Activated CD4-positive, CD25-positive, alpha-beta regulatory T cell treated with anti-CD3 and anti-CD28 coated beads, Interleukin-2, amount 50 U/mL, for 24 hours (primary cell): ENCODE measurements at regions not wholly inside any gene's neighbourhood (a gene's known extent, or its start where the extent isn't known, plus 50 kb on each side); places are given as distances from the start of the nearest gene placed in this dataset.

Source experiments
- ATAC-seq, 2 donors: fragments of 150-1000 bp; cut with Tn5 transposase; one replicate each; pipeline ENCODE4 v1.10.0; 2021; ENCODE audit warnings: mild to moderate bottlenecking in 1 of 2, moderate library complexity in 1 of 2

DNA sequence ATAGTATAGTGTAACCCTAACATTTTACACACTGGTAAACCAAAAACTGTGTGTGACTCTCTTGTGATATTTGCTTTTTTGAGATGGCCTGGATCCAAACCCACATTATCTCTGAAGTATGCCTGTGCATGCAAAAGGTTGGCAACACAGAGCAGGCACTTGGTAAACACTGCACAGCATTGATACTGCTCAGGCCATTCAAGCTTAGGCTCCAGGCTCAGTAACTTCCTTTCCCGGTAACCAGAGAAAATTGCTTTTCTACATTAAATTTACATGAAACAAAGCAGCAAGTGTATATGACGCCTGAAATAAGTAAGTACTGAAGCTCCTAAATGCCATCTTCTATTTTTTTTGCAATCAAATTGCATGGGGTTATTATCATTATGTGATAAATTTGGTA, 205.7 kb downstream of the EPM2A start:
- no peak for ATAC-seq

- no peak for ATAC-seq
Observed at GRCh38 chr6:145530454-145530853, 204.9 kb downstream of the EPM2A start.

DNA sequence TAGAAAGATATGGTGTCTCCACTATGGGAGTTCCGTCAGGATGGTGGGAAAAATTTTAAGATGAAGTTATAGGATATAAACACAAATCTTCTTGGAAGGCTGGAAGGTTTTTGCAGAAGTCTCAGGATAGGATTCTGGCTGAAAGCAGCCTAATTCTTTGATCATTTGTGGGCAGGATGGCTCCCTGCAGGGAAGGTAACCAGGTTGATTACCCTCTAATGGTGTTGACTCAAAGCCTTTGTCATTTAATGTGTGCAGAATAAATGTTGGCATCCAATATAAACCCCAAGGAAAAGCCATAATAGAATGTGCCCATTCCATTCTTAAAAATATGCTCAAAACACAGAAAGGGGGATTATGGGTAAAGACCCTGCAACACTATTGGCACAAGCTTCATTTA, 204.3 kb downstream of the EPM2A start:
- no peak for ATAC-seq

DNA sequence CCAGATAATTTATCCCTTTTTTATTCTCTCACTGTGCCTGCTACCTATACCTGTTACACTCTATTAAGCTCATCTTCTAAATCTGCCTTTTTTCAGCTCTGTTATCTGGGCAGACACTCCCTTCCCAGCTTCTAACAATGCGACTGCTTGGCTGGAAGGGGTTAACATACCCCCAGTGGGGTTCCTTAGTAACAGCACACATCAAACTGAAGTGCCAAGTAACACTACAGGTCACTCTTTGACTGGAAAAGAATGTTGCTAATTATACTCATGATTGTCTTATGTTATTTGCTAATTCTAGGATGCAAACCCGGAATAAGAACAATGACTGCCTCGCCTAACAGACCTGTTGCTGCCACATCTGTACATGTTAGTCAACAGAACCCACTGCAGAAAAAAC, 203.5 kb downstream of the EPM2A start:
- no peak for ATAC-seq

DNA sequence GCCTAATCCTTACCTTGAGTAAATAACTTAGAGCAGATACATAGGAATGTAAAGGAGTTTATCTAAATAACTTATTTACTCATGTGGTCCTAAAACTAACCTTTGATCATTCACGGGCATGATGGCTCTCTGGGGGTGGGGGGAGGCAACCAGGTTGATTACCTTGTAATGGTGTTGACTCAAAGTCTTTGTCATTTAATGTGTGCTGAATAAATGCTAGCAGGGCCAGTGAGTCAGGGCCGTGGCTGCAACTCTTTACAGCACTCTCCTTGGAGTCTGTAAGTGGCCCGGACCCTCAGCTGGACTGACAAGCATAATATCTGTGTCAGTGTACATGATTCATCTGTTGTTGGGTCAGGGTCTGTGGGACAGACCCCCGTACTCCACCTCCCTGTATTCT, 203.0 kb downstream of the EPM2A start:
- ATAC-seq: no peak

DNA sequence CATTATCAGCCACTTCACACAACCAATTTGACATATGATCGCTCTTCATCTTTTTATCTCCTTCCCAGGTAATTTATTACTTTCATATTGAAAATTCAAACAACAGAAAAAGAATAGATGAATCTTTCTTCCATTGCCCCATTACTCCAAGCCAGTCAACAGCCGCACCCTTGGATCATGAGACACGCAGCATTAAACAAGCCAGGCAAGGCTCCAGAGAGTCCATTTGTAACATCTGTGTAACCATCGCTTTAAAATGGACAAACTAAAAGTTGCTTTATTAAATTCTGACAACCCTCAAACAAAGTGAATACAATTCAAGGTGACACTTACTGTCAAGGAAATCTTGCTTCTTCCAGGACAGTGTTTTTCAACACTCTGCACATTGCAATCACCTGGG, 200.3 kb downstream of the EPM2A start:
- ATAC-seq: no peak

DNA sequence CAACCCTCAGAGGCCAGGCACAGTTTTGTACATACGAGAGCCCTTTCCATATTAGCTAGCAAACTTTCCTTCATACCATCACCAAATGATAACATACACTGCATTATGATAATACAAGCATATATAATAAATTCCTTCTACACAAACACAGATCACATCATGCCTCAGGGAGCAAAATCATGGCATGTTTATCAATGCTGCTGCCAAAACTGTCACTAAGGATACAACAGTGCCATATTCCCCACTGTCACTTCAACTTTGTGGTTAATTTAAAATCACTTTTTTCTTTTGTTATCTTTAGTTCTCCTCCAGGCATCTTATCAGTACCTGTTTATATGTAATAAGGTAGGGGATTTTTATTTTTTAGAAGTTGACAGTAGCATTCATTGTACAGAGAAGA, 196.3 kb downstream of the EPM2A start:
- no peak for ATAC-seq

DNA sequence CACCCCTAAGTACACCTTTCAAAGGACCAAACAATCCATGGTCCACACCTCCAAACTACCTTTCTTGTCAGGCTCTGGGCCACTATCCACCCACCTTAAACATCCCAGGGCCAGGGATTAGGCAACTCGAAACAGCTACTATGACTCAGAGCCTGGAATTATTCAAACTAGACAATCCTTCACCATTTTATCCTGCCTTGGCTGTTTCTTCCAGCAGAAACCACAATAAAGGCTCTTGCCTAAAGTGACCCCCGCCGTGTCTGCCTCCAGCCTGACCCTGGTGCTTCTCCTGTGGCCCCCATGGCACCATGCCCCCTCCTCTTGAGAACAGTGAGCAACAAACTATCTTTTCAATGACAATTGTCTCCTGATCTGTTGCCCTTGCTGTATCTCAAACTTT, 195.5 kb downstream of the EPM2A start:
- ATAC-seq: no peak

DNA sequence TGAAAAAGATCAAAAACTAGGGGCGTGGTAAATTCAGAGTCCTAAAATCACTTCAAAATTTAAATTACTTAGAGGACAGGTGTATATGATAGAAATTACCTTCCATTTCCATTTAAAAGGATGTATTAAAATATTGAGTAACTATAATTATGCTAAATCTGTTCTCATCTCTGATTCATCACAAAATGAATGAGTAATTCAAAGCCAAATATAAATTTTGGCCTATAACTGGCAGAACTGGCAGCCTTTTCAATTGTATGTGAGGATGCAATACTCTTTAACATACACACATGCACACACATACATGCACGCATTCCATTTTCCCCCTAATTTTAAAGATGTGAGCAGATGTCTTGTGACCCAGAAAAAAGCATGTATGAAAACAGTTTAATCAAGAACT, 194.6 kb downstream of the EPM2A start:
- no peak for ATAC-seq

- ATAC-seq: no peak
Observed at GRCh38 chr6:145544041-145544440, 191.3 kb downstream of the EPM2A start.

GRCh38 chr6:145544514-145544913, 190.8 kb downstream of the EPM2A start:
- no peak for ATAC-seq

DNA sequence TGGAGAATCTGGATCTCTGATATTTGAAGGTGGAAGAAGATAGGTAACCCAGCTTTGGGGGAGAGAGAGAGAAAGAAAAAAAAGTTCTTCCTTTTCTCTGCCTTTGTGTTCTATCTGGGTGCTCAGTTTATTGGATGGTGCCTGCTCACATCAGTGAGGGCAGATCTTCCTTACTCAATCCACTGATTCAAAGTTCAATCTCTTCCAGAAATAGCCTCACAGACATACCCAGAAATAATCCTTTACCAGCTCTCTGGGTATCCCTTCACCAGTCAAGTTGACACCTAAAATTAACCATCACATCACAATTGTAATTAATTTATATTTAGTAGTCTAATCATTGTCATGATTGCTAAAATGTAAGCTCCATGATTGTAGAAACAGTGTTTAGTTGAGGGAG, 189.1 kb downstream of the EPM2A start:
- ATAC-seq: no peak

- no peak for ATAC-seq
Observed at GRCh38 chr6:145547594-145548335, 187.6 kb downstream of the EPM2A start.

- no peak for ATAC-seq
Observed at GRCh38 chr6:145548933-145549648, 186.2 kb downstream of the EPM2A start.

DNA sequence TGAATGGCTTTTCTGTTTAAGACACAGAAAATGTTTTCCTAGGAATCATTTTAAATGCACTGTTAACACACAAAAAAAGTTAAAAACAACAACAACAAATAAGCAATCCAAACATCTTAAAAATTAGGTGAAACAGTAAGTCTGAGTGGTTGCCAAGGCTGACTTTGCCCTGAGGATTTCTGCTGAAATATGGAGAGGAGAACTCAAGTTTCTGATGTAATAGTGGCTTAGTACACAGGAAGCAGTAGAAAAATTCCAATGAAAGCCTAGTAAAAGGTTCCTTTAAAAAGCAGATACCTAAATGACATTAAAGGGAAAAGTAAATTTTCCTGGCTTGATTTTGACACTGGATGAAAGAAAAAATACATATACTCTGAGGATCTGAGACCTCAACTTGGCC, 184.2 kb downstream of the EPM2A start:
- ATAC-seq: no peak

GRCh38 chr6:145555084-145555483, 180.2 kb downstream of the EPM2A start:
- ATAC-seq: no peak

GRCh38 chr6:145557474-145557873, 177.8 kb downstream of the EPM2A start:
- ATAC-seq: no peak

GRCh38 chr6:145559836-145560235, 175.5 kb downstream of the EPM2A start:
- no peak for ATAC-seq

- no peak for ATAC-seq
Observed at GRCh38 chr6:145561095-145562072, 173.9 kb downstream of the EPM2A start.

DNA sequence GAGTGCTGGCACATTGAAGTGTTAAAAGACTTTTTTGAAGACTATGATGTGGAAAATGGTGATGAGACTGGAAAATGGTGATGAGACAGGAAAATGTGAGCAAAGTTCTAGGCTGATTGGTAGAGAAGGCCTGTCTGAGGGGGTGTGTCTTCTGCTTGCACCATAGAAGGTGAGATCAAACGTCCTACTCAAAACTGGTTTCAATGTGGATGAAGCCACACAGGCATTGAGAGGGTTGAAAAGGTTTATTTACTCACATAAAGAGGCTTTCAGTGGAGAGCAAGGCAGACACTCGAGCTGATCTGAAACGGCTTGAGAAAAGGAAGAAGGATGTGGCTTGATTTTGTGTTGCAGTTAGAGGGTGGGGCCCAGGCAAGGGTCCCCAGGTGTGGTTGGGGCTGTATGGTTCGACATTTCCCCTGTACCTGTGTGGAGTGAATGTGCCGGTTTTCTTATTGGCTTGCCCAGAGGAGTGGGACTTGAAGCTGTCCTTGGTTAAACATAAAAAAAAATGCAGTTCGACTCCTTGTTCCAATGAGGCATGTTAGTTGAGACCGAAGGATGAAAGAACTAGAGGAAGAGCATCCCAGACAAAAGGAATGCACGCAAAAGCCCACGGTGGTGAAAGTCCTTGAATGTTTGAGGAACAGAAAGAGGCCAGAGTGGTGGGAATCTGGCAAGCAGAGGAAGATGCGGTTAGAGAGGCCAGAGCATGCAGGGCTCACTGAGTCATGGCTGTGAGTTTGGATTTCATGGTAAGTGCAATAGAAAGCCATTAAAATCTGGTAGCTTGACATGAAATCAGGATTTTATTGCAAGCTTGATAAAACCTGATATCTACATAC, 172.3 kb downstream of the EPM2A start:
- no peak for ATAC-seq

DNA sequence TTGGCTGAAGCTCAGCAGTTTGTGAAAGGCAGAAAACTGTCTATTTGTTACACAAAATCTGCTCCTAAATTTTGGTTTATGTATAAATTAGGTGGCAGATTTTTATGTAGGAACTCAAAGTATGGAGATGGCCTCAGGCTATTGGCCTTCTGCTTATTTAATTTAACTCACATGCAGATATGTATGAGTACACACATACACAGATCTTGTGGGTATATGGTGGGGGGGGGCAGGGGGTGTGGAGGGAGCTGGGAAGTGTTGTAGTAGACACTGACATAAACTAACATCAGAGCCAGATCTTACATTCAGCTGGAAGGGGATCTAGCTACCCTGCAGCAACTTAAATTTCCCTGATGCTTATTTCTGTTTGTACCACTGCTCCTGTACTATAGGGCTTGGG, 170.8 kb downstream of the EPM2A start:
- no peak for ATAC-seq

DNA sequence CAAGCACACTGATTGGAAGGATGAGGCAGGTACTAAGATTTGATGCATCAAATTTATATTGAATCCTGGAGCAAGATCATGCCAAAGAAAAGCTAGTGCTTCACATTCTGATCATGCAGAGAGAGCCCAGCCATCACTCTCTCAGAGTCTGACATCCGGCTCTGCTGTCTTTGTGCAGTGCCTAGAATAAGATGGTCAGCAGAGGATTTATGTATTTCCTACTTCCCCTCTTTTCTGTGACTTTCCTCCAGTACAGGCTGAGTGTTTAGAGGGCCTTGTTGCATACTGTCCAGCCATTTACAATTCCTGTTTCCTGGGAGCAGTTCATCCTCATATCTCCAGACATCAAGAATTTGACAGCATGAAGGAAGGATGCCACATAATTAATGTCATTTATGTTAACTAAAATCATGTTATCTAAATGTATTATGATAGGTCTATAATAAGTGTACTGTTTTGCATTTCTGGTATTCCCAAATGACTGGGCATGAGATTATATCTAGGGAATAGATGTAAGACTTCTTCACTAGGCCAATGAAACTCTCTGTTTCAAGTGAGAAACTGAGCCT, 167.6 kb downstream of the EPM2A start:
- no peak for ATAC-seq
